HepG2 (cell line): ENCODE measurements at regions not wholly inside any gene's neighbourhood (a gene's known extent, or its start where the extent isn't known, plus 50 kb on each side); places are given as distances from the start of the nearest gene placed in this dataset.

ENCODE experiments used
- ATAC-seq: fragments of 200-7000 bp; cut with Tn5 transposase; 3 replicates; pipeline ENCODE4 v1.9.1; 2020; ENCODE audit warnings: mild to moderate bottlenecking, moderate library complexity
- BruUV-seq: library from RNA; stranded (reverse); fragments of 400-500 nt; replicated peaks from 2 replicates; lab custom pipeline; 2021; lab: Mats Ljungman, UMichigan
- CTCF ChIA-PET: fragments of 300-600 bp; formaldehyde crosslinking; extraction: SDS; loops from one replicate; lab custom pipeline; 2021; ENCODE audit warnings: low total read pairs, inconsistent platforms, low intra/inter-chr PET ratio; lab: Yijun Ruan, JAX
- POLR2A ChIA-PET: fragments of 350-600 bp; sonication (Branson Sonifier 250); formaldehyde crosslinking; loops from one replicate; lab custom pipeline; 2020; ENCODE audit warnings: antibody characterized with exemption, inconsistent platforms; lab: Yijun Ruan, JAX
- DNase-seq: peaks from one replicate; pipeline ENCODE4 v3.0.0-alpha.2; 2015; ENCODE audit warnings: low spot score
- FAIRE-seq: peaks from 3 replicates; lab custom pipeline; 2011; peaks lifted over from hg19 to GRCh38; lab: Jason Lieb, UNC
- H2AFZ ChIP-seq: one replicate; pipeline ENCODE4 v1.6.1; 2011; ENCODE audit warnings: low read length, inconsistent platforms
- H3K27ac ChIP-seq: fragments of 300-600 bp; 3 replicates; pipeline ENCODE4 v1.8.0; 2011; ENCODE audit warnings: mixed run types, mild to moderate bottlenecking, mixed read lengths, low read length, inconsistent platforms; ENCODE audit not compliant: insufficient read depth; ENCODE audit errors: extremely low read length
- H3K27me3 ChIP-seq, 2 experiments: fragments of 200-600 bp in 1 of 2; 2 replicates in 1 of 2; 3 replicates in 1 of 2; pipeline versions ENCODE4 v1.6.0 to v1.8.0; 2011; ENCODE audit warnings: low read length in 2 of 2, mild to moderate bottlenecking in 2 of 2, moderate library complexity in 2 of 2, inconsistent platforms in 1 of 2; ENCODE audit not compliant: insufficient read depth in 2 of 2, control insufficient read depth in 1 of 2
- H3K36me3 ChIP-seq, 2 experiments: fragments of 200-600 bp in 1 of 2; replicated peaks in 1 of 2; 2 replicates in 1 of 2; 3 replicates in 1 of 2; pipeline versions ENCODE4 v1.5.1 to v1.8.0; 2011; ENCODE audit warnings: low read length in 2 of 2, inconsistent platforms in 1 of 2; ENCODE audit not compliant: insufficient read depth in 2 of 2, control insufficient read depth in 1 of 2
- H3K4me1 ChIP-seq: 2 replicates; pipeline ENCODE4 v1.5.1; 2012; ENCODE audit warnings: low read length, inconsistent platforms; ENCODE audit not compliant: insufficient read depth
- H3K4me2 ChIP-seq: 2 replicates; pipeline ENCODE4 v1.6.0; 2011; ENCODE audit warnings: low read depth, low read length, inconsistent platforms
- H3K4me3 ChIP-seq, 3 experiments: fragments of 200-600 bp in 1 of 3; sonication (generic), shearing (Covaris generic) in 1 of 3; replicated peaks in 1 of 3; 2 replicates each; pipeline ENCODE4 v1.5.1; 2011 to 2016; ENCODE audit warnings: low read length in 3 of 3, inconsistent platforms in 2 of 3, low read depth in 2 of 3, mild to moderate bottlenecking in 2 of 3, control low read depth in 1 of 3, mixed read lengths in 1 of 3; ENCODE audit not compliant: insufficient read depth in 1 of 3
- H3K79me2 ChIP-seq: one replicate; pipeline ENCODE4 v1.6.1; 2011; ENCODE audit warnings: low read length, inconsistent platforms; ENCODE audit not compliant: insufficient read depth
- H3K9ac ChIP-seq: 2 replicates; pipeline ENCODE4 v1.6.0; 2011; ENCODE audit warnings: mild to moderate bottlenecking, low read depth, low read length, inconsistent platforms; ENCODE audit not compliant: insufficient read depth
- H3K9me3 ChIP-seq: 2 replicates; pipeline ENCODE4 v1.5.1; 2012; ENCODE audit warnings: mild to moderate bottlenecking, low read length
- H4K20me1 ChIP-seq: 2 replicates; pipeline ENCODE4 v1.6.0; 2011; ENCODE audit warnings: inconsistent platforms, mild to moderate bottlenecking, low read length, moderate library complexity; ENCODE audit not compliant: insufficient read depth
- ATF1 ChIP-seq: IDR thresholded peaks from 2 replicates; pipeline ENCODE4 v1.6.1; 2016; ENCODE audit warnings: mild to moderate bottlenecking, control low read depth
- ATF2 ChIP-seq: sonication (generic); formaldehyde crosslinking; IDR thresholded peaks from 2 replicates; pipeline ENCODE4 v1.4.0; 2020; ENCODE audit warnings: missing genetic modification reagents
- CEBPB ChIP-seq: IDR thresholded peaks from 2 replicates; pipeline ENCODE4 v1.6.1; 2011; ENCODE audit warnings: low read depth, low read length, improper control_type of control experiment, borderline replicate concordance
- ZNF543 ChIP-seq: sonication (generic); formaldehyde crosslinking; IDR thresholded peaks from 2 replicates; pipeline ENCODE4 v1.4.0; 2020; ENCODE audit warnings: mild to moderate bottlenecking, missing genetic modification reagents
- ZNF616 ChIP-seq: sonication (generic); formaldehyde crosslinking; IDR thresholded peaks from 2 replicates; pipeline ENCODE4 v1.5.0; 2020; ENCODE audit warnings: low read depth, mild to moderate bottlenecking, missing genetic modification reagents
- ZNF710 ChIP-seq: sonication (generic); formaldehyde crosslinking; IDR thresholded peaks from 2 replicates; pipeline ENCODE4 v1.5.0; 2020; ENCODE audit warnings: mild to moderate bottlenecking, missing genetic modification reagents, borderline replicate concordance
- ZNF746 ChIP-seq: sonication (generic); formaldehyde crosslinking; IDR thresholded peaks from 2 replicates; pipeline ENCODE4 v1.8.0; 2022; ENCODE audit warnings: mild to moderate bottlenecking, missing genetic modification reagents
- ZNF776 ChIP-seq: sonication (generic); formaldehyde crosslinking; IDR thresholded peaks from 2 replicates; pipeline ENCODE4 v1.4.0; 2020; ENCODE audit warnings: mild to moderate bottlenecking, missing genetic modification reagents
- WGBS: methylation state at CpG from one replicate; pipeline ENCODE4 v1.1.6; 2017; ENCODE audit warnings: low lambda C conversion rate; 5-methylcytosine and 5-hydroxymethylcytosine counted together
- in situ Hi-C: cut with HindIII; loops from 2 replicates; pipeline ENCODE4 v1.10.0; 2017; ENCODE audit warnings: low pct_unique_long_range_greater_than_20kb; ENCODE audit not compliant: extremely low pct_ligation_motif_present
- intact Hi-C: fragments of 100-400 bp; cut with micrococcal nuclease; formaldehyde crosslinking; loops from one replicate; pipeline ENCODE4 v1.10.0; 2022; ENCODE audit not compliant: unreplicated experiment

- TF ChIP-seq ZNF710 (CRISPR knock-in tag) = no peak
- no peak for TF ChIP-seq ATF1 (CRISPR knock-in tag)
- TF ChIP-seq ZNF543 (CRISPR knock-in tag) = no peak
- TF ChIP-seq, all 625 proteins: peak for 0
Observed at GRCh38 chr1:82632155-82632554, 831.4 kb downstream of the ADGRL2 start (continued).

GRCh38 chr1:82628887-82629286 lies 828.2 kb downstream of the ADGRL2 start:
- in situ Hi-C loops = no loop called here
- TF ChIP-seq CEBPB (no peak), ZNF616 (CRISPR knock-in tag) (no peak), ATF2 (CRISPR knock-in tag) (no peak), ZNF776 (CRISPR knock-in tag) (no peak), ZNF746 (CRISPR knock-in tag) (no peak)
- Histone ChIP-seq H4K20me1 (no peaks in the 10 kb centered on the region), H3K4me3 (no peak overlapping the region), H2AFZ (no peak overlapping the region), H3K4me1 (no peaks in the 10 kb centered on the region), H3K79me2 (no peaks in the 10 kb centered on the region), H3K27ac (no peak overlapping the region), H3K9ac (no peak overlapping the region), H3K27me3 (no peaks in the 10 kb centered on the region), H3K9me3 (peaks cover 92% of the 10 kb centered on the region), H3K36me3 (no peaks in the 10 kb centered on the region), H3K4me2 (no peak overlapping the region)
- ChIA-PET POLR2A (no interaction called here), CTCF (no interaction called here)
- DNase-seq = no peak
- 3% methylated on average over 2 of the region's 2 CpGs for WGBS
- ATAC-seq = no peak
- no peak for FAIRE-seq
- intact Hi-C loops = no loop called here
- BruUV-seq = no TSS peak
